ENCODE measurements at regions not wholly inside any gene's neighbourhood (a gene's known extent, or its start where the extent isn't known, plus 50 kb on each side); places are given as distances from the start of the nearest gene placed in this dataset.
"Not testable (repeated sequence)": the region's sequence is repeated elsewhere in the genome, so short reads cannot be mapped to it uniquely, and the experiment has no call there.

GRCh38 chr7:96920713-96921112 lies 84.6 kb upstream of the DLX6 start:
- Histone ChIP-seq H3K9me3 (no peaks in the 10 kb centered on the region), H3K4me1 (no peaks in the 10 kb centered on the region), H3K27me3 (no peaks in the 10 kb centered on the region), H3K9ac (ENCODE audit: low read depth in 2 of 2, low read length in 2 of 2) (no peak overlapping the region), H3K36me3 (no peaks in the 10 kb centered on the region), H3K27ac (no peak overlapping the region), H3K4me3 (no peak overlapping the region)
- intact Hi-C loops (cut with DNase I): no loop called here
- DNase-seq: no peak
- TF ChIP-seq CTCF (IDR thresholded peaks at IDR 0.05): no peak

- no peak for DNase-seq
- Histone ChIP-seq H3K27ac (no peak overlapping the region), H3K27me3 (no peaks in the 10 kb centered on the region), H3K4me1 (no peaks in the 10 kb centered on the region), H3K9me3 (no peaks in the 10 kb centered on the region), H3K4me3 (no peak overlapping the region), H3K36me3 (no peaks in the 10 kb centered on the region), H3K9ac (ENCODE audit: low read depth in 2 of 2, low read length in 2 of 2) (no peak overlapping the region)
- no peak for TF ChIP-seq CTCF (IDR thresholded peaks at IDR 0.05)
- intact Hi-C loops (cut with DNase I): no loop called here
Observed at GRCh38 chr7:96921231-96921630, 84.1 kb upstream of the DLX6 start.

GRCh38 chr7:96921771-96922170 lies 83.6 kb upstream of the DLX6 start:
- no peaks in the 10 kb centered on the region for H3K4me1 ChIP-seq
- H3K27me3 ChIP-seq: no peaks in the 10 kb centered on the region
- intact Hi-C loops (cut with DNase I): no loop called here
- H3K27ac ChIP-seq: no peak overlapping the region
- no peak for TF ChIP-seq CTCF (IDR thresholded peaks at IDR 0.05)
- H3K4me3 ChIP-seq: no peak overlapping the region
- H3K9me3 ChIP-seq: no peaks in the 10 kb centered on the region
- H3K9ac ChIP-seq (ENCODE audit: low read depth in 2 of 2, low read length in 2 of 2): no peak overlapping the region
- no peaks in the 10 kb centered on the region for H3K36me3 ChIP-seq
- DNase-seq: no peak

GRCh38 chr7:96923345-96923744 lies 82.0 kb upstream of the DLX6 start:
- not testable (repeated sequence) for DNase-seq

GRCh38 chr7:96927131-96927530 lies 78.2 kb upstream of the DLX6 start:
- no peak overlapping the region for H3K4me3 ChIP-seq
- H3K9ac ChIP-seq (ENCODE audit: low read depth in 2 of 2, low read length in 2 of 2): no peak overlapping the region
- DNase-seq: no peak
- H3K36me3 ChIP-seq: no peaks in the 10 kb centered on the region
- no peak for TF ChIP-seq CTCF (IDR thresholded peaks at IDR 0.05)
- H3K4me1 ChIP-seq: no peaks in the 10 kb centered on the region
- H3K9me3 ChIP-seq: no peaks in the 10 kb centered on the region
- intact Hi-C loops (cut with DNase I): no loop called here
- H3K27ac ChIP-seq: no peak overlapping the region
- no peaks in the 10 kb centered on the region for H3K27me3 ChIP-seq

More at GRCh38 chr7:96923345-96923744, 82.0 kb upstream of the DLX6 start:
- H3K27ac ChIP-seq; H3K9ac ChIP-seq (ENCODE audit: low read depth in 2 of 2, low read length in 2 of 2); H3K4me3 ChIP-seq; H3K27me3 ChIP-seq; H3K4me1 ChIP-seq; H3K36me3 ChIP-seq; intact Hi-C loops (cut with DNase I); H3K9me3 ChIP-seq: not testable (repeated sequence)

- no peaks in the 10 kb centered on the region for H3K36me3 ChIP-seq
- intact Hi-C loops (cut with DNase I): no loop called here
- no peak for DNase-seq
- H3K9ac ChIP-seq (ENCODE audit: low read depth in 2 of 2, low read length in 2 of 2): no peak overlapping the region
- TF ChIP-seq CTCF (IDR thresholded peaks at IDR 0.05): no peak
- H3K4me3 ChIP-seq: no peak overlapping the region
- no peaks in the 10 kb centered on the region for H3K4me1 ChIP-seq
- no peaks in the 10 kb centered on the region for H3K27me3 ChIP-seq
- no peaks in the 10 kb centered on the region for H3K9me3 ChIP-seq
- no peak overlapping the region for H3K27ac ChIP-seq
Observed at GRCh38 chr7:96928965-96929364, 76.4 kb upstream of the DLX6 start.
